ENCODE measurements at regions not wholly inside any gene's neighbourhood (a gene's known extent, or its start where the extent isn't known, plus 50 kb on each side); places are given as distances from the start of the nearest gene placed in this dataset.

DNA sequence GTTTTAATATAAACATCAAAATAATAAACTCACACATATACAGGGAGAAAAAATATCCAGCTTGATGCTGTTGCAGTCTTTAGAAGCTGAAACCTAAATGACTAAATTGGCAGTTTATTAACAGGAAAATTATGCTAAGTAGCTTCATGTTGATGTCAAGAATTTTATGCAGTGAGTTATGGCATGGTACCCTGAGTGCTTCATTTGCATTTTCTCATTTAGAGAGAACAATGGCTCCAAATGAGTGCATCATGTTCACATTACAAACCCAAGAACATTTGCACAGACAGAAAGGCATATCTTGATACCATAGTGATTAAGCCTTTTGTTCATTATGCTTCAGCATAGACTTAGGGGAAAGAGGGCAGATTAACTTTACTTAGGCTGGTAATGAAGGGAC, 102.9 kb upstream of the FSTL4 start:
- no peak overlapping the region for H2BK20ac ChIP-seq (ENCODE audit: low read length)
- H2AK5ac ChIP-seq (ENCODE audit: low read depth, low read length) = no peak overlapping the region
- H4K8ac ChIP-seq (ENCODE audit: extremely low read depth, insufficient read depth, low read length) = no peak overlapping the region
- H3K23ac ChIP-seq (ENCODE audit: insufficient read length) = no peak overlapping the region
- no peaks in the 10 kb centered on the region; a peak in 1 of 7 replicates for H3K27me3 ChIP-seq (replicated peaks in 1 of 4; ENCODE audit: control insufficient read depth in 3 of 4, extremely low read depth in 1 of 4, insufficient read depth in 3 of 4, low read length in 3 of 4)
- no peaks in the 10 kb centered on the region for H3K23me2 ChIP-seq (ENCODE audit: low read depth, low read length)
- H3K4ac ChIP-seq (replicated peaks; ENCODE audit: insufficient read length, low read depth, low read length) = no peak overlapping the region
- no peak overlapping the region for H3K4me2 ChIP-seq (ENCODE audit: insufficient read depth in 1 of 2, low read depth in 2 of 2, low read length in 2 of 2)
- H3K56ac ChIP-seq (replicated peaks; ENCODE audit: insufficient read length, low read depth, low read length) = no peak overlapping the region
- DNase-seq (ENCODE audit: low read depth in 1 of 2, low spot score in 2 of 2) = no peak
- ChIA-PET POLR2A (ENCODE audit: partially characterized antibody) (no interaction called here), CTCF (ENCODE audit: partially characterized antibody) (interaction anchor here (0.7 to 1.7 kb wide), 4 partner anchors 39 to 340 kb away, joined by 3 to 4 read pairs (median 3); no protein-coding TSS in a partner anchor)
- no peak for FAIRE-seq
- no peaks in the 10 kb centered on the region for H3K79me1 ChIP-seq (ENCODE audit: low read depth, low read length)
- no peak overlapping the region for H4K5ac ChIP-seq (ENCODE audit: insufficient read length, low read depth, low read length)
- H2BK15ac ChIP-seq (ENCODE audit: low read length) = no peak overlapping the region
- no peak overlapping the region for H3K27ac ChIP-seq (ENCODE audit: low read depth, low read length)
- H3K9me3 ChIP-seq (ENCODE audit: insufficient read depth in 2 of 2, low read depth in 1 of 2, low read length in 1 of 2) = no peaks in the 10 kb centered on the region
- H3K4me1 ChIP-seq (replicated peaks in 1 of 4; ENCODE audit: control insufficient read depth in 3 of 4, insufficient read depth in 4 of 4, low read length in 3 of 4) = no peaks in the 10 kb centered on the region
- no peak overlapping the region for H2BK5ac ChIP-seq (ENCODE audit: low read depth, low read length)
- H3K4me3 ChIP-seq (ENCODE audit: extremely low read depth in 1 of 4, insufficient read depth in 2 of 4, low read depth in 3 of 4, low read length in 4 of 4) = no peak overlapping the region
- no peak overlapping the region for H4K91ac ChIP-seq (replicated peaks; ENCODE audit: insufficient read length, low read length)
- no peak overlapping the region for H3K14ac ChIP-seq (ENCODE audit: insufficient read length)
- H2BK12ac ChIP-seq (ENCODE audit: low read depth, low read length) = no peak overlapping the region
- H4K20me1 ChIP-seq (replicated peaks in 1 of 2; ENCODE audit: control insufficient read depth in 1 of 2, insufficient read depth in 2 of 2, low read length in 2 of 2) = no peaks in the 10 kb centered on the region
- H3K18ac ChIP-seq (ENCODE audit: extremely low read depth, low read length) = no peak overlapping the region
- no peak overlapping the region for H2AFZ ChIP-seq (ENCODE audit: low read length)
- no peak overlapping the region for H2BK120ac ChIP-seq (replicated peaks; ENCODE audit: low read depth, low read length)
- no peaks in the 10 kb centered on the region for H3K79me2 ChIP-seq (ENCODE audit: control insufficient read depth in 1 of 2, insufficient read depth in 2 of 2, low read length in 2 of 2)
- no peak overlapping the region for H3K9ac ChIP-seq (replicated peaks in 1 of 4; ENCODE audit: extremely low read depth in 1 of 4, low read depth in 3 of 4, low read length in 3 of 4)
- no peaks in the 10 kb centered on the region for H3K36me3 ChIP-seq (ENCODE audit: control insufficient read depth in 2 of 4, insufficient read depth in 4 of 4, low read length in 3 of 4)
- TF ChIP-seq KDM5A (IDR thresholded peaks at IDR 0.05; ENCODE audit: low read length) (no peak), POU5F1 (IDR thresholded peaks at IDR 0.05; ENCODE audit: low read depth, low read length) (no peak), CBX5 (IDR thresholded peaks at IDR 0.05; ENCODE audit: low read depth, low read length) (no peak), JUN (IDR thresholded peaks at IDR 0.05; ENCODE audit: low read depth, low read length) (no peak), KDM4A (IDR thresholded peaks at IDR 0.05; ENCODE audit: low read depth, low read length, severe bottlenecking) (no peak), PHF8 (conservative IDR thresholded peaks at IDR 0.05; ENCODE audit: low read depth, low read length) (no peak), SAP30 (IDR thresholded peaks at IDR 0.05; ENCODE audit: insufficient read depth, insufficient replicate concordance, low read length) (no peak), ATF2 (IDR thresholded peaks at IDR 0.05; ENCODE audit: low read length) (no peak), TBP (IDR thresholded peaks at IDR 0.05; ENCODE audit: low read depth, low read length) (no peak), BACH1 (IDR thresholded peaks at IDR 0.05; ENCODE audit: low read length) (no peak), EP300 (IDR thresholded peaks at IDR 0.05; ENCODE audit: borderline replicate concordance in 1 of 2, low read depth in 2 of 2, low read length in 2 of 2) (no peak), TCF12 (IDR thresholded peaks at IDR 0.05; ENCODE audit: low read depth, low read length) (no peak), ASH2L (IDR thresholded peaks at IDR 0.05; ENCODE audit: low read length) (no peak), SP4 (IDR thresholded peaks at IDR 0.05; ENCODE audit: low read length) (no peak), SIX5 (IDR thresholded peaks at IDR 0.05; ENCODE audit: low read depth, low read length) (no peak)
